ENCODE measurements at regions not wholly inside any gene's neighbourhood (a gene's known extent, or its start where the extent isn't known, plus 50 kb on each side); places are given as distances from the start of the nearest gene placed in this dataset.

GRCh38 chr3:124116906-124117305 is 125.0 kb upstream of the ROPN1 start (continued):
- TF ChIP-seq CTCF (IDR thresholded peaks at IDR 0.05; ENCODE audit: control extremely low read depth in 1 of 3, insufficient read depth in 1 of 3, low read depth in 1 of 3, low read length in 3 of 3) (no peak), GTF2F1 (IDR thresholded peaks at IDR 0.05; ENCODE audit: borderline replicate concordance, low read depth, low read length) (no peak)
